Breast epithelium (tissue), 4 donors: ENCODE measurements at regions not wholly inside any gene's neighbourhood (a gene's known extent, or its start where the extent isn't known, plus 50 kb on each side); places are given as distances from the start of the nearest gene placed in this dataset.
"Not testable (repeated sequence)": the region's sequence is repeated elsewhere in the genome, so short reads cannot be mapped to it uniquely, and the experiment has no call there.

Source experiments
- DNase-seq, 2 donors: peaks; one replicate each; pipeline ENCODE4 v3.0.0-alpha.2; 2019; ENCODE audit warnings: low spot score in 2 of 2
- H3K27ac ChIP-seq, 2 donors: fragments of 200-600 bp; sonication (generic) in 1 of 2; one replicate each; pipeline ENCODE4 v1.5.1; 2016 to 2019; ENCODE audit warnings: mild to moderate bottlenecking in 1 of 2
- H3K27me3 ChIP-seq, 2 donors: fragments of 200-600 bp; sonication (generic) in 1 of 2; one replicate each; pipeline versions ENCODE4 v1.5.1 to v1.6.0; 2017 to 2019; ENCODE audit warnings: control low read depth in 1 of 2, mild to moderate bottlenecking in 1 of 2
- H3K36me3 ChIP-seq: fragments of 200-600 bp; one replicate; pipeline ENCODE4 v1.5.1; 2019
- H3K4me1 ChIP-seq, 2 donors: fragments of 200-600 bp; sonication (generic); one replicate each; pipeline ENCODE4 v1.5.1; 2016 to 2019; ENCODE audit warnings: control low read depth in 1 of 2
- H3K4me3 ChIP-seq, 3 donors: fragments of 200-600 bp; sonication (generic); 1 replicate in 2 of 3; 2 replicates in 1 of 3; pipeline ENCODE4 v1.5.1; 2016 to 2019; ENCODE audit warnings: mild to moderate bottlenecking in 3 of 3, moderate library complexity in 2 of 3
- H3K9me3 ChIP-seq, 2 donors: fragments of 200-600 bp; sonication (generic) in 1 of 2; one replicate each; pipeline ENCODE4 v1.5.1; 2016 to 2019; ENCODE audit warnings: control low read depth in 1 of 2
- POLR2A ChIP-seq: fragments of 450-650 bp; IDR thresholded peaks from one replicate; pipeline ENCODE4 v1.6.1; 2016; ENCODE audit warnings: antibody characterized with exemption, mild to moderate bottlenecking, moderate library complexity
- POLR2AphosphoS5 ChIP-seq, 3 donors: sonication (generic); formaldehyde crosslinking; IDR thresholded peaks; one replicate each; pipeline ENCODE4 v1.6.1; 2017; ENCODE audit warnings: antibody characterized with exemption in 3 of 3
- intact Hi-C: fragments of 100-400 bp; cut with DNase I; formaldehyde crosslinking; loops from one replicate; pipeline ENCODE4 v1.15.1; 2023; ENCODE audit warnings: low total_unique reads
- TF ChIP-seq, protein P1 (sequence below), 3 donors: fragments of 450-650 bp; IDR thresholded peaks; one replicate each; pipeline ENCODE4 v1.5.1; 2016 to 2017; ENCODE audit warnings: antibody characterized with exemption in 3 of 3, mild to moderate bottlenecking in 3 of 3, moderate library complexity in 3 of 3

DNA sequence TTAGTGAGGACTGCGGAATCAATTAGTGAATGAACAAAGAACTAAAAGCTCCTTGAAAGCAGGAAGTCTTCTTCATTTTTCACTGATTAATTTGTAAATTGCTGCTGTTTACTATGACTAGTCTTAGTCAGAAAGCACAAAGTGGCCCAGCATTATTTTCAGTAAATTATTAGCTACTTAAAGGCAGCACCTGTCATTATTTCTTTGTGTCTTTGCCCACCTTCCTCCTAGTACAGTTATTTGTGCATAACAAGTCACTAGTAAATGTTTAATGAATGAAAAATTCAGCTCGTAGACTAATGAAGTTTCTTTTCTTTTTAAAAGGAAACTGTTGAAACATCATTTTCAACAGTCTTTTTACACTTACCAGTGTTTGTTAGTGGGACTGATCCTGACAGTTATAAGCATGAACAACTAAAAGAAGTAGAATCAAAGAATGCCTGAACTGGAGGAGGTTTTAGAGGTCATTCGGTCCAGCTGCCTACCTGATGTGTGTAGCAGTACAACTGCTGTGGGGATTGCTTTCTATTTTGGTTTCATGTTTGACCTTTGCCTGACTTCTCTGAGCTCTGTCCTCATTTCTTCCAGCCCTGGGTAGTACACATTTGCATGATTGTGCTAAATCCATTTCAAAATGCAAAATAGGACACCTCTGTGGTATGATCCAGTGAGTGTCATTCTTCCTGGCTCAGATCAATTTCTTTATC, 140.0 kb upstream of the PHYHIPL start:
- H3K9me3 ChIP-seq, result no peaks in the 10 kb centered on the region
- H3K4me3 ChIP-seq, result no peak overlapping the region
- no peak overlapping the region for H3K27ac ChIP-seq
- no peaks in the 10 kb centered on the region for H3K4me1 ChIP-seq
- DNase-seq, result no peak
- TF ChIP-seq, protein P1, sequence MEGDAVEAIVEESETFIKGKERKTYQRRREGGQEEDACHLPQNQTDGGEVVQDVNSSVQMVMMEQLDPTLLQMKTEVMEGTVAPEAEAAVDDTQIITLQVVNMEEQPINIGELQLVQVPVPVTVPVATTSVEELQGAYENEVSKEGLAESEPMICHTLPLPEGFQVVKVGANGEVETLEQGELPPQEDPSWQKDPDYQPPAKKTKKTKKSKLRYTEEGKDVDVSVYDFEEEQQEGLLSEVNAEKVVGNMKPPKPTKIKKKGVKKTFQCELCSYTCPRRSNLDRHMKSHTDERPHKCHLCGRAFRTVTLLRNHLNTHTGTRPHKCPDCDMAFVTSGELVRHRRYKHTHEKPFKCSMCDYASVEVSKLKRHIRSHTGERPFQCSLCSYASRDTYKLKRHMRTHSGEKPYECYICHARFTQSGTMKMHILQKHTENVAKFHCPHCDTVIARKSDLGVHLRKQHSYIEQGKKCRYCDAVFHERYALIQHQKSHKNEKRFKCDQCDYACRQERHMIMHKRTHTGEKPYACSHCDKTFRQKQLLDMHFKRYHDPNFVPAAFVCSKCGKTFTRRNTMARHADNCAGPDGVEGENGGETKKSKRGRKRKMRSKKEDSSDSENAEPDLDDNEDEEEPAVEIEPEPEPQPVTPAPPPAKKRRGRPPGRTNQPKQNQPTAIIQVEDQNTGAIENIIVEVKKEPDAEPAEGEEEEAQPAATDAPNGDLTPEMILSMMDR (IDR thresholded peaks at IDR 0.05), result no peak
- no peak for TF ChIP-seq POLR2AphosphoS5 (IDR thresholded peaks at IDR 0.05)
- no peak for TF ChIP-seq POLR2A
- intact Hi-C loops, result no loop called here
- H3K36me3 ChIP-seq, result no peaks in the 10 kb centered on the region
- H3K27me3 ChIP-seq, result no peaks in the 10 kb centered on the region

DNA sequence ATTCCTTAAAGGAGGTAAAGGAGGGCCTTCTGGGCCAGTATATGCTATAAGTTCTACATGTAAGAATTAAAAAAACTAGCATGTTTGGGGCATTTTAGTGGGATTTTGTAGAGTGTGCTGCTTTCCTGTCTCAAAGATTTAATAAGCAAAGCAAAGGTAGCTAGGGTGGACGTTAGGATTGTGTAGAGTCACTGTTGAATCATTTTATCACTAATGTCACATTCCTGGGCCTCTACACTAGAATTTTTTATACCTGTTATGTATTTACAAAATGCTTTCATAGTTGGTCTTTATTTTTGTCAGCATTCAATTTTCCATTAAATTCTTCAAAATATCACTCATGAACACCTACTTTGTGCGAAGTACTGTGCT, 139.4 kb upstream of the PHYHIPL start:
- H3K27me3 ChIP-seq, result no peaks in the 10 kb centered on the region
- TF ChIP-seq POLR2AphosphoS5 (IDR thresholded peaks at IDR 0.05) (no peak), POLR2A (no peak)
- TF ChIP-seq, protein P1 (IDR thresholded peaks at IDR 0.05), result no peak
- H3K36me3 ChIP-seq, result no peaks in the 10 kb centered on the region
- DNase-seq, result no peak
- H3K4me1 ChIP-seq, result no peaks in the 10 kb centered on the region
- no peak overlapping the region for H3K27ac ChIP-seq
- H3K4me3 ChIP-seq, result no peak overlapping the region
- H3K9me3 ChIP-seq, result no peaks in the 10 kb centered on the region
- intact Hi-C loops, result no loop called here

DNA sequence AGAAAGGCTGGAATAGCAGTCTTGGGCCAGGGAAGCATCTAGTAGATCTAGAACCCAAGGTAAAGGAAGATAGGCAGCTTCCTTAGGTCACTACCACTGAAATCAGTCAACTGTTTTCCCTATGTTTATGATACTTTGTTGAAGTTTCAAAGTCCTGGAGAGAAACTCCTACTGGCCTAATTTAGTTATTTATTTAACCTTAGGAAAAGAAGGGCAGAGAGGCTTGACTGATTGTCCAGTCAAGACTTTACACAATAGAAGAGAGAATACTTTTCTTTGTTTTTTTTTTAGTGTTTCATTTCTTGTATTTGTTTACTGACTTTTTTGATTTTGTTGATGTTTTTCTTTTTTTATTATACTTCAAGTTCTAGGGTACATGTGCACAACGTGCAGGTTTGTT, 138.9 kb upstream of the PHYHIPL start:
- Histone ChIP-seq H3K27me3 (no peaks in the 10 kb centered on the region), H3K36me3 (no peaks in the 10 kb centered on the region), H3K9me3 (no peaks in the 10 kb centered on the region), H3K4me3 (no peak overlapping the region), H3K4me1 (no peaks in the 10 kb centered on the region), H3K27ac (no peak overlapping the region)
- intact Hi-C loops, result no loop called here
- DNase-seq, result no peak
- TF ChIP-seq POLR2AphosphoS5 (IDR thresholded peaks at IDR 0.05) (no peak), POLR2A (no peak)
- TF ChIP-seq, protein P1 (IDR thresholded peaks at IDR 0.05), result no peak

DNA sequence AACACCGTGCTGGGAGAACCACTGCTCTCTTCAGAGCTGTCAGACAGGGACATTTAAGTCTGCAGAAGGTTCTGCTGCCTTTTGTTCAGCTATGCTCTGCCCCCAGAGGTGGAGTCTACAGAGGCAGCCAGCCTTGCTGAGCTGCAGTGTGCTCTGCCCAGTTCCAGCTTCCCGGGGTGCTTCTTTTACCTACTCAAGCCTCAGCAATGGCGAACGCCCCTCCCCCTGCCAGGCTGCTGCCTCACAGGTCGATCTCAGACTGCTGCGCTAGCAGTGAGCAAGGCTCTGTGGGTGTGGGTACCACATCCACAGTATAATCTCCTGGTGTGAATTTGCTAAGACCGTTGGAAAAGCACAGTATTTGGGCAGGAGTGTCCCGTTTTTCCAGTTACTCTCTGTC, 133.1 kb upstream of the PHYHIPL start:
- H3K9me3 ChIP-seq, H3K36me3 ChIP-seq, H3K4me3 ChIP-seq, DNase-seq, H3K27me3 ChIP-seq, H3K4me1 ChIP-seq, H3K27ac ChIP-seq: not testable (repeated sequence)
- intact Hi-C loops, result loop anchor here (5.0 kb wide), 1 partner anchor 169 kb away; no protein-coding TSS in a partner anchor

DNA sequence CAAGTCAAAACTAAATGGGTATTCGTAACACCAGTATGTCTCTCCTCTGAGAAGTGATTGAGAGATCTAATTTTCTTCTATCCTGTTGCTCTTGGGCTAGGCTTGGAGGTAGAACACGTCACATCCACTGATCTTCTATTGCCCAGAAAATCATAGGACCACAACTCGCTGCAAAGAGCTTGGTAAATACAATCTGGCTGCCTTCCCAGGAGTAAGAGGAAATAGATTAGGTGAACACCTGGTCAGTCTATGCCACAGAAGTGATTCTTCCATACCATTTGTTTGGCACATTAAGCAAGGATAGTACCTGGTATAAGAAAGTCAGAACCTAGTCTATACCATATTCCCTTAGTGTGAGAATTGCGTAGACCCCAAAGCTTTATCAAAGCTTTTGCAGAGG, 129.3 kb upstream of the PHYHIPL start:
- Histone ChIP-seq H3K4me3 (no peak overlapping the region), H3K36me3 (no peaks in the 10 kb centered on the region), H3K27me3 (no peaks in the 10 kb centered on the region), H3K9me3 (peaks cover 0 to 7% of the 10 kb centered on the region in 2 donors), H3K27ac (no peak overlapping the region), H3K4me1 (no peaks in the 10 kb centered on the region)
- DNase-seq, result no peak
- intact Hi-C loops, result no loop called here
- TF ChIP-seq, protein P1 (IDR thresholded peaks at IDR 0.05), result no peak
